ENCODE measurements at regions not wholly inside any gene's neighbourhood (a gene's known extent, or its start where the extent isn't known, plus 50 kb on each side); places are given as distances from the start of the nearest gene placed in this dataset.
"Not testable (repeated sequence)": the region's sequence is repeated elsewhere in the genome, so short reads cannot be mapped to it uniquely, and the experiment has no call there.

DNA sequence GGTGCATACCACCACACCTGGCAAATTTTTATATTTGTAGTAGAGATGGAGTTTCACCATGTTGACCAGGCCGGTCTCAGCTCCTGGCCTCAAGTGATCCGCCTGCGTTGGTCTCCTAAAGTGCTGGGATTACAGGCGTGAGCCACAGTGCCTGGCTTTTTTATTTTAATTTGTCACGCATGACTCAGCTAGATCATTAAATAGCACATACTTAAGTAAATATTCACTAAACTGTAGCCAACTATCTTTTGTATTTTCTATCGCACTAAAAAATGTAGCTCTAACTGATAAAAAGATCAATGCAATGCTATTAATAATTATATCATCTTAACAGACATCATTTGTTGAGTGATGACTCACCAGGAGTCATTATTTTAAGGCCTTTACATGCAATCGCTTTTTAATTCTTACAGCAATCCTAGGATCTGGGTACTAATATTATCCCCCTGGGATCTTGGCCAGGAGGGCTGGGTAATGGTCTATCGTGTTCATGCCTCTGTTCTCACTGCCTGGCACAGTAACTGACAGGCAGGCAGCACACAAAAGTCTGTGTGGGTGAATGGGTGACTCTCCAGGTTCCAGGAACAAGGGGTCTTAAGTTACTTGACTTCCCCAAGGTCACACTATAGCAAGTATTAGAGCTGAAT lies 693.5 kb upstream of the EEF2KMT start:
- DNase-seq, result no peak

DNA sequence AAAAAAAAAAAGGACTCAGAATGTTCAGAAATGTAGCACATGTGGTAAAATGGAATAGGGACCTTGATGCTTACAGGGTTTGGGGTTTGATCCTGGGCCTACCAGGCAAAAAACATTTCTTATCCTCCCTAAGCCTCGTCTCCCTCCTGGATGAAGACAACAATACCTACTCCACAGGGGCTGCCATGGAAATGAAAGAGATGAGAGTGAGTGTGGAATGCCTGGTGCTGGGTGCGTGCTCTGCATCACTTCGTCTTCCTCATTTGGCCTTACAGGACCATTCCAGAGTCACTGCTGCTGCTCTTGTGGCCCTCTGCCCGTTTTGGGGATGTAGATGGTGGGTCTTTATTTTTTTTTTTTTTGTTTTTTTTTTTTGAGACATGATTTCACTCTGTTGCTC lies 692.9 kb upstream of the EEF2KMT start:
- DNase-seq, result no peak

DNA sequence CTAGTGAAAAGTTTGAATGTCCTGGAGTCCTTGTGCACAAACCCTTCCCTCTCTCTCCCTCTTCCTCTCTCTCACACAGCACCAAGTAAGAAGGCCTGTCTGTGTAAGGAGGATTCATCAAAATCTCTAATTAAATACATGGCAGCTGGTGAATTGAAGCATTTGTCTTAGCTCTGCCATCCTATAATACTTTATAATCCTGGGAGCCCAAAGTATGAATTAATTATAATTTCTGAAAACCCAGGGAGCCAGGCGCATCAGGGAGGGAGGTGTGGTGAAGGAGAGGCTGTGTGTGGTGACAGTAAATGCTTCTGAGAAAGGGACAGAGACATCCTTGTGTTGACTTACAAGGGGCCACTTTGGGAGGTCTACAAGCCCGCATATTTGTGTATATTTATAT lies 691.4 kb upstream of the EEF2KMT start:
- DNase-seq, result no peak

DNA sequence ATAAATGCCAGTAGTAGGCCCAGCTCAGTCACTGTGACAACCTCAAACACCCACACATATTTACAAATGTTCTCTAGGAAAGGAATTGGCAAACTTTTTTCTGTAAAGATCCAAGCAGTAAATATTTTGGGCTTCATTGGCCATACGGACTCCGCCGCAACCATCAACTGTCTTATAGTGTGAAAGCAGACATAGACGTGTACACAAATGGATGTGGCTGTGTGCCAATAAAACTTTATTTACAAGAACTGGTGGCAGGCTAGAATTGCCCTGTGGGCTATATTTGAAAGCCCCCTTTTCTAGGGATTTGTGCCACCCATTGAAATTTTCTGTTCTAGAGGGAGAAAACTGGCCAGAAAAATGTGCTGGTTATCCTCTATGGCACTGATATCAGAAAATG lies 683.8 kb upstream of the EEF2KMT start:
- no peak for DNase-seq

DNA sequence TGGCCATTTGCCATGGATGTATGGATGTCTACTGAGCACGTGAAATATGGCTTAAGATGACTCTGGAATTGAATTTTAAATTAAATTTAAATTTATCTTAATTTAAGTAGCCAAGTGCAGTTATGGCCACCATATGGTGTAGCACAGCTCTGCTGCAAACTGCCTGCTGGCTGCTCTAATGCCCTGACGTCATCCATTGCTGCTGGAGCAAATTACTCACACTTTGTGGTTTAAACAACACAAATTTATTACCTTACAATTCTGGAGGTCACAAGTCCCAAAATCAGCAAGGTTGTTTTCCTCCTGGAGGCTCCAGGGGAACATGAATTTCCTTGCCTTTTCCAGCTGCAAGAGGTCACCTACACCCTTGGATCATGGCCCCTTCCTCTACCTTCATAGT lies 679.3 kb upstream of the EEF2KMT start:
- DNase-seq, result no peak

DNA sequence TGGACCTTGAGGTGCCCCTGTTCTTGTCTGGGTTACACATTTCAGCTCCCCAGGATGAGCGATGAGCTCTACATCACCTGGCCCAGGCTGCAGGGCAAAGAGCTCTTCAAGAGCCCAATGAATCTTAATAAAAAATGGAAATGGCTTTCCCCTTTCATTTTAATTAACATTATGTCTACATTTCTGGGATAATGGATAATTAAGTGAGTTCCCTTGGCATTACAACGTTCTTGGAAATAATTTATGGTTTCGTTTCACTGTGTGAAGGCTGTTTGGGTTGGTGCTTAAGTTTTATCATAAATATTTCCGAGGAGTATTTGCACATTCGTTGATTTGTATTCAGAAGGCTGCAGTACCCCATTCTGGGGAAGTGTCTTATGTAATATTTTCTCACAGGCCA lies 678.3 kb upstream of the EEF2KMT start:
- no peak for DNase-seq

DNA sequence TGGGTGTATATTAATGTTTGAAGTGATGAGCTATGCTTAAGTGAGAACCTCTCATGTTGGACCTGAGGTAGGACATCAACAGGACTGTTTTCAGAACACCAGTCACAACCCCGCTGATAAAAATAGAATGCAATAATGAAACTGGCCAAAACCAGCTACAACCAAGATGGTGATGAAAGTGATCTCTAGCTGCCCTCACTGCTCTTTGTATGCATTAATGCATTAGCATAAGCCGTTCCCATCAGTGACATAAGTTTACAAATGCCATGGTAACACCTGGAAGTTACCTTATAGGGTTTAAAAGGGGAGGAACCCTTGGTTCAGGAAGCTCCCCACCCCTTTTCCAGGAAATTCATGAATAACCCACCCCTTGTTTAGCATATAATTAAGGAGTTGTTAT lies 672.5 kb upstream of the EEF2KMT start:
- no peak for DNase-seq

DNA sequence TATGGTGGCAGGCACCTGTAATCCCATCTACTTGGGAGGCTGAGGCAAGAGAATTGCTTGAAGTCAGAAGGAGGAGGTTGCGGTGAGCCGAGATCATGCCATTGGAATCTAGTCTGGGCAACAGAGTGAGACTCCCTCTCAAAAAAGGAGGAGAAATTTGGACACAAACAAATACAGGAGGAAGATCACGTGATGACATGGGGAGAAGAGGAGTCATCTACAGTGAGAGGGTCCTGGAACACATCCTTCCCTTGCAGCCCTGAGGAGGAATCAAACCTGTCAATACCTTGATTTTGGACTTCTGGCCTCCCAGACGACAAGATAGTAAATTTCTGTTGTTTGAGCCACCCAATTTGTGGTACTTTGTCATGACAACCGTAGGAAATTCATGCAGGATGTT lies 671.9 kb upstream of the EEF2KMT start:
- DNase-seq, result no peak

DNA sequence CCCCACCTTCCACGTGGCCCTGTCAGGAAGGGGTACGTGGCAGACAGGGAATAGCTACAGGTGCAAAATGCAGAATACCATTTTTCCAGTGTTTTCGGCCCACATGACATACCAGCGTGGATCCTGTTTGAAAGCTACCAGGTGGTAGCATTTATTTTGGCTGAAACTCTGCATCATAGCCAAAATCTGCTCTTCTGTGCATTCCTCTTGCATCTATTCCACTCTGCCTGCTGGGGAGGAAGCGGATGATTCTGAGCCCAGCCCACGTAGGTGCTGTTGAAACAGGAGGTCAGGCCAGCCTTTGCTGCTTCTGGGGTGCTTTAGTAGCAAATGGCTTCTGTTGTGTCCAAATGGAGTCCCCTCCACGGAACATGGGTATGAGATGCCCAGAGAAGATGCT lies 670.9 kb upstream of the EEF2KMT start:
- peak in 1 of 2 experiments; percentile 25 for DNase-seq

DNA sequence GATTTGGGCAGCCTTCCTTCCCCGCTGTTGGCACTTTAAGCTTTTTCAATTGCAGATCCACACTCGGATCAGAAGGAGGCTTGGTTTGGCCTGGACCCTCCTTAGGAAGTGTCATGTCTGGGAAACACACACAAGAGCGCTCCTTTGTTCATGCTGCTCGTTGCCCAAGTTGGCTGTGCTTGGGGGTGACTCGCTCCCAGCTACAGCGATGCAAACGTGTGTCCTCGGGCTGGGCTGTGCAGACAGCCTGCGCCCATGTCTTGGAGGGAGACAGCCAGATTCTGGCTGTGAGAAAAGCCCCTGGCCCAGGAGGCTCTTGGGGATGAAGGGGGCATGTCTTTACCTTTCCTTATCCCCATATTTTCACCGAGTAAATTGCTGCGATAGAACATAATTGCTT lies 665.6 kb upstream of the EEF2KMT start:
- no peak for DNase-seq

DNA sequence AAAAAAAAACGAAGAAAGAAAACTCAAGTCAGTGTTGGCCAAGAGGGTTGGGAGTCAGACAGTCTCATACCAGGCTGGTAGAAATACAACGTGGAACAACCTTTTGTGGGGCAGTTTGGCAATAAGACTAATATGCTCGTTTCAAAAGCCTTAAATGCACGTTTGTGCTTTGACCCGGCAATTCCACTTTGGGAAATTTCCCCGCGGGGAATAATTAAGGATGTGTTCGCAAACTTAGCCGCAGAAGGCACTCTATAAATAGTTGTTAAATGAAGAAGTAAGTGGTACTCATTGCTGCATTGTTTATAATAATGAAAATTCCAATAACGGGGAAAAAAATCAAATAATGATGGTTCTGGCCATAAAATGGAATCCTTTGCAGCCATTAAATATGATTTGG lies 664.8 kb upstream of the EEF2KMT start:
- no peak for DNase-seq

DNA sequence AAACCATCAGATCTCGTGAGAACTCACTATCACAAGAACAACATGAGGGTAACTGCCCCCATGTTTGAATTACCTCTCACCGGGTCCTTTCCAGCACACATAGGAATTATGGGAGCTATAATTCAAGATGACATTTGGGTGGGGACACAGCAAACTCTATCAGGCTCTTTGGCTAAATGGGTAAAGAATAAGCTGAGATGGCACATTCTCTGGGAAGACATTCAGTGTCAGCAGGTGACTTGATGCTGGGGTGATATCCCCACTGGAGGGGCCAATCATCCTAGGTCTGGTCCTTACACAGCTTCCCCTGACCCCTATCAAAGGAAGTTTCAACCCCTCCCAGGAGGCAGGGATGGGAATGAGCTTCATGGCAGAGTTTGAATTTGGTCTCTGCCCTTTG lies 664.0 kb upstream of the EEF2KMT start:
- DNase-seq, result no peak

DNA sequence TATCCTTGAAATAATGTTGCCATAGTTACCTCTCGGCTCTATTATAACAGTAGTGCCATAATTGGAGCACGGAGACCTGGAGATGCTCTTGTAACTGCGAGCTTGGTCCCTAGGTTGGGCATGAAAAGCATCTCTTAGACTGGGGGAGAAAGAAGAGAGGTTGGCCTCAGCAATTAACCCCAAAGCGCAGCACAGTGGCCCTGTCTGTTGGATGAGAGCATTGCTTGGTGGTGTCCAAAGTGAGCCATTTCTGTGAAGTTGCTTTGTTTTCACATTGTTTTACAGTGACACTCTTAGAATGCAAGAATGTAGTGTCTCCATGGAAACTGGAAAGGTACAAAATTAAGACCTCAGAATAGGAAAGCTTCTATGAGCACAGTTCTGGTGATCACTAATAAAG lies 660.7 kb upstream of the EEF2KMT start:
- DNase-seq, result no peak

DNA sequence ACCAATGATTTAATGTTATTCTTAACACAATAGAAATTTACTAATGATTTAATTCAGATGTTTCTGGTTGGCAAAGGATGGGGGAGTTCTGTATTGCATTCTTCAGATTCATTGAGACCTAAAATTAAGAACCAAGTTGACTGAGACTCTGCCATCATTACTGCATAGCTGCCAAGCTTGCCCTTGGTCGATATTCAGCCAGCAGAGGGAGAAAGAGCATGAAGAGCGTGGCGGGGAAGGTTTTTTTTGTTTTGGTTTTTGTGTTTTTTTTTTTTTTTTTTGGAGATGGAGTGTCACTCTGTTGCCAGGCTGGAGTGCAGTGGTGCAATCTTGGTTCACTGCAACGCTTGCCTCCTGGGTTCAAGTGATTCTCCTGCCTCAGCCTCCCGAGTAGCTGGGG lies 659.4 kb upstream of the EEF2KMT start:
- no peak for DNase-seq

DNA sequence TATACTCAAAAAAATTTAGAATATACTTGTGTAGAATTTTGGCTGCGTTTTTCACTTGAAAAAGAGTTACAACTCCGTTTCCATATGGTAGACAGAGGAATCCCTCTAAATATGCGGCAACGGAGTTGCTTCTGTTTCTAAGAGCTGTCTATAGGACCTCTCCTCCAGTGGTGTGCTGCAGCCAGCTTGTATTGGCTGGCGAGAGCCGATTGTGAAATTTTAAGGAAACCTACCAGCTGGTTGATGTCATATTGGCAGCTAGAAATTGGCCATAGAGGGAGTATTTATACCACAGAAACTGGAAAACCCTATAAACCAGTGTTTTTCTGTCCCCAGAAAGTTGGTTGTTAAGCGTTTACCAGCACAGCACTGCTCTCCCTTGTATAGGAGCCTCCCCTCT lies 655.8 kb upstream of the EEF2KMT start:
- DNase-seq, result no peak

DNA sequence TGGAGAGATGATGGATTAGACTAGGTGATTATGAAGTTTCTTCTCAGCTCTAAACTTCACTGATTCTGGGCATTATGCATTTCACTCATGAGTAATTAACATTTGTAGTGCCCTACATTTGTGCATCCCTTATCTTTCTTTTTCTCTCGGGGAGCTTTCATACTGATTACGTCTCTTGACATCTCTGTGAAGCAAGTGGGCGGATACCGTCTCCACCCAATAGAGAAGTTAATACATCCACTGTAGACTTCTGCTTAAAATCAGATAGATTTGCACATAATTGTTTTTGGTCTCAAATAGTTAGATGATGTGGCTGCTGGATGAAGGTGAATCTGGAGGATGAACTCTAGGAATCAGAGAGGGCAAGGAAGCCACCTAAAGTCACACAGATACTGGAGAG lies 653.6 kb upstream of the EEF2KMT start:
- DNase-seq, result no peak

DNA sequence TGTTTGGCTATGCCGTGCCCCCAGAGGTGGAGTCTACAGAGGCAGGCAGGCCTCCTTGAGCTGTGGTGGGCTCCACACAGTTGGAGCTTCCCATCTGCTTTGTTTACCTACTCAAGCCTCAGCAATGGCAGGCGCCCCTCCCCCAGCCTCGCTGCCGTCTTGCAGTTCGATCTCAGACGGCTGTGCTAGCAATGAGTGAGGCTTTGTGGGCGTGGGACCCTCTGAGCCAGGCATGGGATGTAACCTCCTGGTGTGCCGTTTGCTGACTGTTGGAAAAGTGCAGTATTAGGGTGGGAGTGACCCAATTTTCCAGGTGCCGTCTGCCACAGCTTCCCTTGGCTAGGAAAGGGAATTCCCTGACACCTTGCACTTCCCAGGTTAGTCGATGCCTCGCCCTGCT lies 652.8 kb upstream of the EEF2KMT start:
- not testable (repeated sequence) for DNase-seq

DNA sequence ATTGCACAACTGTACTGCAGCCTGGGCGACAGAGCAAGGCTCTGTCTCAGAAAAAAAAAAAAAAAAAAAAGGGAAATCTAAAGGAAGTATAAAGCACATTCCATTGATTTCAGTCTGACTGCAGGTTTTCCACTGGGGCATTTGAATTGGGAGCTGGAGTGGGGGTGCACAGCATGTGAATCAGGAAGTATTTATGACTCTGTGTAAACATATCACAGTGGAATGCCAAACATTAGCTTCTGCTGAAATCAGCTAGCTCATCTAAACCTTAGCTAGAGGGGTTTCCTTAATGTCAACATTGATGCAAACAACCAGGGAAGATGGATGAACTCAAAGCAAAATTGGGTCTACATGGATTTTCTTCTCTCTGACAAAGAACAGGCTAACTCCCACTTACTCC lies 641.0 kb upstream of the EEF2KMT start:
- no peak for DNase-seq

DNA sequence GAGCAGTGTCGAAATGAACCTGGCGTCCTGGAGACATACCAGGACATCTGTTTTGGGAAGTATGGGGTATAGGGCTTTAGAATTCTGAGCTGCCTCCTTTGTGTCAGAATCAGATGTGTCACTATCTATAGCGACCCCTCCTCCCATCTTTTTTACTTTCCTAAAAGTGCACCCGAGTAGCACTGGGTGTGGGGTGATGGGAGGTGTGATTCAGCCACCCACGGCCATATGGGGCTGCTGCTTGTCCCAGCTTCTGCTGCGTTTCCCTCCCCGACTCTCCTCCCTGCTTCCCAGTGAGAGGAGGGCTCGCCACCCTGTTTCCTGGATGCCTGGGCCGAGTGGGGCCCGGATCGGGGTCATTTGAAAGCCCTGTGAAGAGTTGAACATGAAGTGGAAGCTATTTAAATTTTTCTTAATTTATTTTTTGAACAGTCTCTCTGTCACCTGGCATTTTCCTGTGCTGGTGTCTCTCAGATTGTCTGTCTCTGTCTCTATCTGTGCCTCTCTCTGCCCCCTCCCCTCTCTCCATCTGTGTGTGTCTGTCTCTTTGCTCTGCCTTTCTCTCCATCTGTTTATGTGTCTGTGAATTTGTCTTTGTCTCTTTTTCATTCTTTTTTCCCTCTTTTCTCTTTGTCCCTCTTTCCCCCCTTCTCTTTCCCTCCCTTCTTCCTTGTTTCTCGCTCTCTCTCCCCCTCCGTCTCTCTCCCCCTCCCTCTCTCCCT lies 638.8 kb upstream of the EEF2KMT start:
- DNase-seq, result no peak

DNA sequence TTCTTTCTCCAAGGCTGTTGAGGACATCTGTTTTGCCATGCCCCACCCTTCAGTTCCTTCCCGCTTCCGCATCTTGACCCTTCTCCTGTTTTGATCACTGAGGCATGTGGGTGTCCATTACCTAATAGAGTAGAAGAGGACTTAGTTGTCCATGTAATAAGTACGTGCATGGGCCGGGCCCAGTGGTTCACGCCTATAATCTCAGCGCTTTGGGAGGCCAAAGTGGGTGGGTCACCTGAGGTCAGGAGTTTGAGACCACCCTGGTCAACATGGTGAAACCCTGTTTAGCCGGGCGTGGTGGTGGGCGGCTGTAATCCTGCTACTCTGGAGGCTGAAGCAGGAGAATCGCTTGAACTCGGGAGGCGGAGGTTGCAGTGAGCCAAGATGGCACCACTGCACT lies 637.8 kb upstream of the EEF2KMT start:
- DNase-seq, result no peak

DNA sequence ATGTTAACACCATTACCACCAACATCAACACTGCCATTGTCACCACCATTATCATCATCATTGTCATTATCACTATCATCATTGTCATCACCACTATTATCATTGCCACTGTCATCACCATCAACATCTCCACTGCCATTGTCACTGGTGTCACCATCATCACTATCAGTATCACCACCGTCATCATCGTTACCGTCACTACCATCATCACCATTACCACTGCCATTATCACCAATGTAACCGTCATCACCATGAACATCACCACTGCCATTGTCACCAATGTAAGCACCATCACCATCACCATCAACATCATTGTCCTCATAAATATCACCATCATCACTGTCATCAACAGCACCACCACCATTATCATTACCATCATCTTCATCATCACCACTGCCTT lies 633.2 kb upstream of the EEF2KMT start:
- DNase-seq, result no peak

DNA sequence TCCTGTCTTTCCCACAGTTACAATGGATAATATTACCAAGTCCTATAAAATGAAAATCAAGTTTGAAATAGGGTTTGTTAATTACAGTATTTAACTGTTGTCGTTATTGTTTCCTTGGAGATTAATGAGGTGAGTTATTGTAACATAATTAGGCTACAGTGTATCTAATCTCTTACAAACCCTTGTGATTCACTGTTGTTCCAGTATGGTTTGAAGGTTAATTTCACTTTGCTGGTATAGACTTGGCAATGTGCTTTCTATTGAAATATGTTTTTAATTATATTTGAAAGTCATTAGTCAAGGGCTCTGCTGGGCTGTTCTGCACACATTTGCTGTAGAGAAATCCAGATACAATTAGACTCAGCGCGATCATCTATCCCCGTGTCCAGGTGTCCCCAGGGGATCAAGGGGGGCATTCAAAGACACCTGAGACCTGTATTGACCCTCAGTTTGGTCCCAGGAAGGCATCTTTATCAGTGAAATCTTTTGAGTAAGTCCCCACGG lies 624.6 kb upstream of the EEF2KMT start:
- DNase-seq, result no peak

DNA sequence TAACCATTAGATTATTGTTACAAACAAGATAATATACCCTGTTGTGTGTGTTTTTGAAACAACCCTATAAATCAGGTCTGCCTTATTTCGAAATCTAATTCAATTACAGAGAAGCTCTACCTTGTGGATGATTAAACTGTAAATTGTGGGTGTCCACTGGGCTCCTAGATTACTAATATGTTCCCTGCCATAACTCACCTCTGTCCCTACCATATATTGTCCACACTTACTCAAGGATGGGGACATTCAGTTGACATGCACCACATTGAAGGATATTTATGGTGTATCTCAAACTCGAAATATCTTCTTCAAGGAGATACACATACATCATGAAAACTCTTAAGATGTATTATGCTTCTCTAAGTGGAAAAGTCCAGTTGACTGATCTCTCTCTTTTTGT lies 617.6 kb upstream of the EEF2KMT start:
- DNase-seq, result no peak

DNA sequence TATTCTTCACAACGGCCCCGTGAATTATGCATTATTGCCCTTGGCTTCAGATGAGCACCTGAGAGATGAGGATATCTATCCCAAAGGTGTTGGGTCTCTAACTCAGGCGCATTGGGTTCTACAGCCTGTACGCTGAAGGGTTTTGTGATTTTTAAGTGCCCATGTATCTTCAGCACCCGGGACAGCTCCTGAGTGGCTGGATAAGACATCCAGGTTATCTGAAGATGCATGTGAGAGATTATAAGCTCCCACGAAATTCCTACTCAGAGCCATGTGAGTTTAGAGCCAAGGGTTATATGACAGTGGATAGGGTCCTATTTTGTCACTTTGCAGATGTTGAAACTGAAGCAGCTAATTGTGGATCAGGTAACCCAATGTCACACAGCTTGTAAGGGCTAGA lies 612.3 kb upstream of the EEF2KMT start:
- DNase-seq, result no peak

DNA sequence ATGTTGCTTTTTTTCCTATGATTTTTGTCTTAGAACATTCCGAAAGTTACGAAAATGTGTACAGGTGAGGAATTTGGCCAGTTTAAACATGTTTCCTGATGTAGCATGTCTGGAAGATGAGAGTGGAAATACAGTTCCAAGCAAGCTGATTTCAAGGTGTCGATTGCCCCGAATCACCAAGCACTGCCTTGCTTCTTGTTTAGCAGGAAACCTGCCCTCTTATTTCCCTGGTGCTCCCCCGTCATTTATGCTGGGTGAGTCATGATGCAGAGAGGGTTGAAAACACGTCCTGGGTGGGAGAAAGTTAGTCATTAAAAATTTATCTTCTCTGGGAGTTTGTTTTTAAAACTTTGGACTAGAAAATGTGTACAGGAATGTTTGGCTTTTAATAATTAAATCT lies 608.6 kb upstream of the EEF2KMT start:
- DNase-seq, result no peak
